ENCODE measurements at regions not wholly inside any gene's neighbourhood (a gene's known extent, or its start where the extent isn't known, plus 50 kb on each side); places are given as distances from the start of the nearest gene placed in this dataset.

DNA sequence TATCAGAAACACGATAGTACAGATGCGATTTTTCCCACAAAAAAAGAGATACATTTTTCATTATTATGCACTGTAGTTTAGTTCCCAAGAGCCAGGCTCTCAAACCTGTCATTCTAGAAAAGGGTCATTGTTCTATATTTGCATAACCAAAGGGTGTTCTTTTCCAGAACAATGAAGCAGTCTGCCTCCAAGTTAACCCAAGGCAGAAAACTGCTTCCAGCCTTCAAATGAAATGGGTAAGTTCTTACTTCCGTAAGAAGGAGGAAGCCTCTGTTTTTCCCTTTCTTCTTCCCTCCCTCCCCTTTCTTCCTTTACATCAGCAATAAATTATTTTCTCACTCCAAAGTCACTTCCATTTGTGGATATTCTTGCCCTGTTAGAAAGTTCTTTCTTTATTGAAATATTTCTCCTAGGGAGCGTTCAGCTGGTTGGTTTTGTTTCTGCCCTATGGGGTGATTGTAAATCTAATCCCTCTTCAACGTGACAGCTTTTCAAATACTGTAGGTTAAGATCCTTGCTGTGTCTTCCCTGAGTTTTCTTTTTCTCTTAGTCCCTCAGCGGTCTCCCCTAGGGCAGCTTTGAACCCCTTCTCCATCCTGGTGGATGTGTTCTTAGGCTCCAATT is 77.3 kb upstream of the PTGFRN start:
- TF ChIP-seq, protein P1, sequence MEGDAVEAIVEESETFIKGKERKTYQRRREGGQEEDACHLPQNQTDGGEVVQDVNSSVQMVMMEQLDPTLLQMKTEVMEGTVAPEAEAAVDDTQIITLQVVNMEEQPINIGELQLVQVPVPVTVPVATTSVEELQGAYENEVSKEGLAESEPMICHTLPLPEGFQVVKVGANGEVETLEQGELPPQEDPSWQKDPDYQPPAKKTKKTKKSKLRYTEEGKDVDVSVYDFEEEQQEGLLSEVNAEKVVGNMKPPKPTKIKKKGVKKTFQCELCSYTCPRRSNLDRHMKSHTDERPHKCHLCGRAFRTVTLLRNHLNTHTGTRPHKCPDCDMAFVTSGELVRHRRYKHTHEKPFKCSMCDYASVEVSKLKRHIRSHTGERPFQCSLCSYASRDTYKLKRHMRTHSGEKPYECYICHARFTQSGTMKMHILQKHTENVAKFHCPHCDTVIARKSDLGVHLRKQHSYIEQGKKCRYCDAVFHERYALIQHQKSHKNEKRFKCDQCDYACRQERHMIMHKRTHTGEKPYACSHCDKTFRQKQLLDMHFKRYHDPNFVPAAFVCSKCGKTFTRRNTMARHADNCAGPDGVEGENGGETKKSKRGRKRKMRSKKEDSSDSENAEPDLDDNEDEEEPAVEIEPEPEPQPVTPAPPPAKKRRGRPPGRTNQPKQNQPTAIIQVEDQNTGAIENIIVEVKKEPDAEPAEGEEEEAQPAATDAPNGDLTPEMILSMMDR (IDR thresholded peaks at IDR 0.05), result no peak
- TF ChIP-seq POLR2A (IDR thresholded peaks at IDR 0.05), result no peak
- TF ChIP-seq POLR2AphosphoS5 (IDR thresholded peaks at IDR 0.05), result no peak
